Panc1 (cell line): ENCODE measurements at regions not wholly inside any gene's neighbourhood (a gene's known extent, or its start where the extent isn't known, plus 50 kb on each side); places are given as distances from the start of the nearest gene placed in this dataset.

Experiments
- ATAC-seq: fragments of 200-7000 bp; cut with Tn5 transposase; 2 replicates; pipeline ENCODE4 v1.9.1; 2020; ENCODE audit warnings: mild to moderate bottlenecking, moderate library complexity
- BruUV-seq: library from RNA; stranded (reverse); fragments of 400-500 nt; replicated peaks from 2 replicates; lab custom pipeline; 2021; lab: Mats Ljungman, UMichigan
- CTCF ChIA-PET: fragments of 300-600 bp; sonication (Branson Sonifier 250); formaldehyde crosslinking; loops from one replicate; lab custom pipeline; 2022; ENCODE audit warnings: antibody characterized with exemption; lab: Charles Lee
- POLR2A ChIA-PET: fragments of 300-600 bp; sonication (Branson Sonifier 250); formaldehyde crosslinking; loops from one replicate; lab custom pipeline; 2022; ENCODE audit warnings: antibody characterized with exemption; lab: Charles Lee
- DNase-seq: peaks from one replicate; pipeline ENCODE4 v3.0.0-alpha.2; 2010; ENCODE audit warnings: low read depth, low spot score
- H3K27ac ChIP-seq: 2 replicates; pipeline ENCODE4 v1.5.1; 2011; ENCODE audit warnings: mild to moderate bottlenecking, low read length, inconsistent platforms
- H3K27me3 ChIP-seq: fragments of 200-500 bp; sonication (Bioruptor generic); 2 replicates; pipeline ENCODE4 v1.6.0; 2014; ENCODE audit warnings: low read length, inconsistent platforms; ENCODE audit not compliant: control insufficient read depth, insufficient read depth
- H3K36me3 ChIP-seq: fragments of 200-500 bp; sonication (Bioruptor generic); 2 replicates; pipeline ENCODE4 v1.5.1; 2014; ENCODE audit warnings: inconsistent platforms, mild to moderate bottlenecking, low read length, moderate library complexity; ENCODE audit not compliant: control insufficient read depth, insufficient read depth
- H3K4me1 ChIP-seq: 2 replicates; pipeline ENCODE4 v1.5.1; 2011; ENCODE audit warnings: inconsistent platforms, mild to moderate bottlenecking, low read length, moderate library complexity; ENCODE audit not compliant: control insufficient read depth, insufficient read depth
- H3K4me3 ChIP-seq, 2 experiments: 2 replicates each; pipeline ENCODE4 v1.5.1; 2011 to 2012; ENCODE audit warnings: low read depth in 2 of 2, low read length in 2 of 2, mild to moderate bottlenecking in 2 of 2, inconsistent platforms in 1 of 2, moderate library complexity in 1 of 2
- H3K9me3 ChIP-seq: fragments of 200-500 bp; sonication (Bioruptor generic); 2 replicates; pipeline ENCODE4 v1.5.1; 2014; ENCODE audit warnings: low read depth, mild to moderate bottlenecking, inconsistent platforms, low read length, moderate library complexity; ENCODE audit not compliant: control insufficient read depth, insufficient read depth
- POLR2AphosphoS5 ChIP-seq: IDR thresholded peaks from 2 replicates; pipeline ENCODE4 v1.6.1; 2012; ENCODE audit warnings: mild to moderate bottlenecking, low read depth, low read length, moderate library complexity
- SIN3A ChIP-seq: IDR thresholded peaks from 2 replicates; pipeline ENCODE4 v1.6.1; 2012; ENCODE audit warnings: low read depth, mild to moderate bottlenecking, low read length, moderate library complexity, borderline replicate concordance; ENCODE audit not compliant: insufficient read depth
- TCF7L2 ChIP-seq: IDR thresholded peaks from 2 replicates; pipeline ENCODE4 v1.6.1; 2011; ENCODE audit warnings: mild to moderate bottlenecking, low read depth, low read length, inconsistent platforms
- in situ Hi-C: cut with HindIII; loops from 2 replicates; pipeline ENCODE4 v1.10.0; 2016; ENCODE audit warnings: low sequenced_read_pairs, low pct_unique_long_range_greater_than_20kb
- intact Hi-C: fragments of 100-400 bp; cut with micrococcal nuclease; formaldehyde crosslinking; loops from one replicate; pipeline ENCODE4 v1.10.0; 2022; ENCODE audit not compliant: unreplicated experiment
- TF ChIP-seq, protein P1 (sequence below): fragments of 450-650 bp; IDR thresholded peaks from 2 replicates; pipeline ENCODE4 v1.5.1; 2017; ENCODE audit warnings: mild to moderate bottlenecking
- TF ChIP-seq, protein P2 (sequence below), 2 experiments: IDR thresholded peaks; 2 replicates each; pipeline ENCODE4 v1.6.1; 2011 to 2012; ENCODE audit warnings: low read depth in 2 of 2, control low read depth in 1 of 2, low read length in 1 of 2, mild to moderate bottlenecking in 1 of 2, moderate library complexity in 1 of 2; ENCODE audit not compliant: insufficient read depth in 1 of 2

DNA sequence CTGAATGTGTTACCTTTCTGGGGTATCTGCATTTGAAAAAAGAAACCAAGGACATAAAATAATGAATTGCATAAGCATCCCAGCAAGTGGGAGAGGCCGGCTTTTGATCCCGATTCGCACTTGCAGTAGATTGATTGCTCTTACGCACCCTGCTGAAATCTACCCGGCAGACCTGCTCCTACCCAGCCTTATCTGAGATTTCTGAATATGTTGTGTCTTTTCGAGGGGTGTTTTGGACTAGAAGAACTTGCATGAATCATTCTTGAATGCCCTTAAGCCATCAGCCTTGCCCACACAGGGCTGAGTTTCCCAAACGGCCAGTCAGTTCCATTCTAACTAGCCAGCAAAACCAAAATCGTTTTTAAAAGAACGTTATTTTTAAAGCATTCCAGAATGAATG is 174.4 kb upstream of the BCOR start:
- in situ Hi-C loops (no loop called here), intact Hi-C loops (no loop called here)
- TF ChIP-seq SIN3A (no peak), TCF7L2 (no peak), POLR2AphosphoS5 (no peak)
- TF ChIP-seq, protein P1, sequence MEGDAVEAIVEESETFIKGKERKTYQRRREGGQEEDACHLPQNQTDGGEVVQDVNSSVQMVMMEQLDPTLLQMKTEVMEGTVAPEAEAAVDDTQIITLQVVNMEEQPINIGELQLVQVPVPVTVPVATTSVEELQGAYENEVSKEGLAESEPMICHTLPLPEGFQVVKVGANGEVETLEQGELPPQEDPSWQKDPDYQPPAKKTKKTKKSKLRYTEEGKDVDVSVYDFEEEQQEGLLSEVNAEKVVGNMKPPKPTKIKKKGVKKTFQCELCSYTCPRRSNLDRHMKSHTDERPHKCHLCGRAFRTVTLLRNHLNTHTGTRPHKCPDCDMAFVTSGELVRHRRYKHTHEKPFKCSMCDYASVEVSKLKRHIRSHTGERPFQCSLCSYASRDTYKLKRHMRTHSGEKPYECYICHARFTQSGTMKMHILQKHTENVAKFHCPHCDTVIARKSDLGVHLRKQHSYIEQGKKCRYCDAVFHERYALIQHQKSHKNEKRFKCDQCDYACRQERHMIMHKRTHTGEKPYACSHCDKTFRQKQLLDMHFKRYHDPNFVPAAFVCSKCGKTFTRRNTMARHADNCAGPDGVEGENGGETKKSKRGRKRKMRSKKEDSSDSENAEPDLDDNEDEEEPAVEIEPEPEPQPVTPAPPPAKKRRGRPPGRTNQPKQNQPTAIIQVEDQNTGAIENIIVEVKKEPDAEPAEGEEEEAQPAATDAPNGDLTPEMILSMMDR, result no peak
- TF ChIP-seq, protein P2, sequence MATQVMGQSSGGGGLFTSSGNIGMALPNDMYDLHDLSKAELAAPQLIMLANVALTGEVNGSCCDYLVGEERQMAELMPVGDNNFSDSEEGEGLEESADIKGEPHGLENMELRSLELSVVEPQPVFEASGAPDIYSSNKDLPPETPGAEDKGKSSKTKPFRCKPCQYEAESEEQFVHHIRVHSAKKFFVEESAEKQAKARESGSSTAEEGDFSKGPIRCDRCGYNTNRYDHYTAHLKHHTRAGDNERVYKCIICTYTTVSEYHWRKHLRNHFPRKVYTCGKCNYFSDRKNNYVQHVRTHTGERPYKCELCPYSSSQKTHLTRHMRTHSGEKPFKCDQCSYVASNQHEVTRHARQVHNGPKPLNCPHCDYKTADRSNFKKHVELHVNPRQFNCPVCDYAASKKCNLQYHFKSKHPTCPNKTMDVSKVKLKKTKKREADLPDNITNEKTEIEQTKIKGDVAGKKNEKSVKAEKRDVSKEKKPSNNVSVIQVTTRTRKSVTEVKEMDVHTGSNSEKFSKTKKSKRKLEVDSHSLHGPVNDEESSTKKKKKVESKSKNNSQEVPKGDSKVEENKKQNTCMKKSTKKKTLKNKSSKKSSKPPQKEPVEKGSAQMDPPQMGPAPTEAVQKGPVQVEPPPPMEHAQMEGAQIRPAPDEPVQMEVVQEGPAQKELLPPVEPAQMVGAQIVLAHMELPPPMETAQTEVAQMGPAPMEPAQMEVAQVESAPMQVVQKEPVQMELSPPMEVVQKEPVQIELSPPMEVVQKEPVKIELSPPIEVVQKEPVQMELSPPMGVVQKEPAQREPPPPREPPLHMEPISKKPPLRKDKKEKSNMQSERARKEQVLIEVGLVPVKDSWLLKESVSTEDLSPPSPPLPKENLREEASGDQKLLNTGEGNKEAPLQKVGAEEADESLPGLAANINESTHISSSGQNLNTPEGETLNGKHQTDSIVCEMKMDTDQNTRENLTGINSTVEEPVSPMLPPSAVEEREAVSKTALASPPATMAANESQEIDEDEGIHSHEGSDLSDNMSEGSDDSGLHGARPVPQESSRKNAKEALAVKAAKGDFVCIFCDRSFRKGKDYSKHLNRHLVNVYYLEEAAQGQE (IDR thresholded peaks at IDR 0.05; ENCODE audit: insufficient read depth in 1 of 2, low read depth in 2 of 2, low read length in 1 of 2), result no peak
- no peak overlapping the region for H3K4me3 ChIP-seq
- ATAC-seq (no peak), DNase-seq (no peak)
- no peaks in the 10 kb centered on the region; the same call in 1 of the 2 replicates for H3K4me1 ChIP-seq
- H3K36me3 ChIP-seq, result no peaks in the 10 kb centered on the region
- ChIA-PET CTCF (no interaction called here), POLR2A (no interaction called here)
- H3K27me3 ChIP-seq, result no peaks in the 10 kb centered on the region
- BruUV-seq, result no TSS peak
- no peak overlapping the region for H3K27ac ChIP-seq
- no peaks in the 10 kb centered on the region for H3K9me3 ChIP-seq

DNA sequence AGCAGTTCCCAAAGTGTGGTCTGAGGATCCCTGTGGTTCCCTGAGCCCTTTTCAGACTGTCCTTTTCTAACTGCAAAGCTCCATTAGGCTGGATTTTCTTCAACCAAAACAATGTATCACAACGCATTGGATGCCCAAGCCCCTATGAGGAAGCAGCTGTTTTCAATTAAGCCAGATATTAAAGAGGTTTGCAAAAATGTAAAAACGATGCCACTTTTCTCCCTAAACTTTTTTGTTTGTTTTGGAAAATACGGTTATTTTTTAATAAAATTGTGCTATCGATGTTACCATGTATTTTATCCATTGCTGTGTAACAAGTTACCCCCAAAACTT is 170.4 kb upstream of the BCOR start:
- intact Hi-C loops (loop anchor here (10.0 kb wide), 2 partner anchors 93 to 163 kb away; no protein-coding TSS in a partner anchor), in situ Hi-C loops (no loop called here)
- BruUV-seq, result no TSS peak
- no peaks in the 10 kb centered on the region for H3K36me3 ChIP-seq
- ChIA-PET POLR2A (no interaction called here), CTCF (no interaction called here)
- no peak overlapping the region for H3K27ac ChIP-seq
- H3K9me3 ChIP-seq, result no peaks in the 10 kb centered on the region
- ATAC-seq (no peak), DNase-seq (no peak)
- H3K4me3 ChIP-seq, result no peak overlapping the region
- H3K4me1 ChIP-seq, result peaks cover 4% of the 10 kb centered on the region
- H3K27me3 ChIP-seq, result no peaks in the 10 kb centered on the region
- no peak for TF ChIP-seq SIN3A
- no peak for TF ChIP-seq POLR2AphosphoS5
- TF ChIP-seq TCF7L2, result no peak
- TF ChIP-seq, protein P2 (IDR thresholded peaks at IDR 0.05; ENCODE audit: insufficient read depth in 1 of 2, low read depth in 2 of 2, low read length in 1 of 2), result no peak
- TF ChIP-seq, protein P1, result no peak
